ENCODE measurements at regions not wholly inside any gene's neighbourhood (a gene's known extent, or its start where the extent isn't known, plus 50 kb on each side); places are given as distances from the start of the nearest gene placed in this dataset.

- CTCF ChIA-PET, result no interaction called here
- in situ Hi-C loops (cut with HindIII; ENCODE audit: low pct_unique_long_range_greater_than_20kb, low sequenced_read_pairs), result no loop called here
Measured at GRCh38 chr17:79353016-79353415, 257.8 kb downstream of the RBFOX3 start.

GRCh38 chr17:79350533-79350932, 260.3 kb downstream of the RBFOX3 start:
- H3K27ac ChIP-seq (ENCODE audit: low read length), result no peak overlapping the region
- POLR2A ChIA-PET, result no interaction called here
- no TSS peak for BruUV-seq (replicated peaks)
- DNase-seq (ENCODE audit: low read depth, low spot score), result no peak
- H3K36me3 ChIP-seq (ENCODE audit: control insufficient read depth, insufficient read depth, low read length), result no peaks in the 10 kb centered on the region
- no peak for TF ChIP-seq SIN3A (IDR thresholded peaks at IDR 0.05; ENCODE audit: borderline replicate concordance, insufficient read depth, low read depth, low read length)
- intact Hi-C loops (cut with micrococcal nuclease; ENCODE audit: unreplicated experiment) (no loop called here), in situ Hi-C loops (cut with HindIII; ENCODE audit: low pct_unique_long_range_greater_than_20kb, low sequenced_read_pairs) (no loop called here)
- H3K4me3 ChIP-seq (ENCODE audit: low read depth in 2 of 2, low read length in 2 of 2), result no peak overlapping the region
- no peaks in the 10 kb centered on the region for H3K4me1 ChIP-seq (ENCODE audit: control insufficient read depth, insufficient read depth, low read length)
- H3K9me3 ChIP-seq (ENCODE audit: control insufficient read depth, insufficient read depth, low read depth, low read length), result no peaks in the 10 kb centered on the region
- H3K27me3 ChIP-seq (ENCODE audit: control insufficient read depth, insufficient read depth, low read length), result peaks cover 72% of the 10 kb centered on the region
- no peak for ATAC-seq
- CTCF ChIA-PET, result no interaction called here

More at GRCh38 chr17:79353016-79353415, 257.8 kb downstream of the RBFOX3 start:
- Histone ChIP-seq H3K36me3 (ENCODE audit: control insufficient read depth, insufficient read depth, low read length) (no peaks in the 10 kb centered on the region), H3K27ac (ENCODE audit: low read length) (no peak overlapping the region), H3K4me3 (ENCODE audit: low read depth in 2 of 2, low read length in 2 of 2) (no peak overlapping the region), H3K9me3 (ENCODE audit: control insufficient read depth, insufficient read depth, low read depth, low read length) (no peaks in the 10 kb centered on the region), H3K4me1 (ENCODE audit: control insufficient read depth, insufficient read depth, low read length) (no peaks in the 10 kb centered on the region), H3K27me3 (ENCODE audit: control insufficient read depth, insufficient read depth, low read length) (peaks cover 58% of the 10 kb centered on the region)
- BruUV-seq (replicated peaks), result no TSS peak
- ATAC-seq (no peak), DNase-seq (ENCODE audit: low read depth, low spot score) (no peak)
- TF ChIP-seq SIN3A (IDR thresholded peaks at IDR 0.05; ENCODE audit: borderline replicate concordance, insufficient read depth, low read depth, low read length) (no peak), CTCF (IDR thresholded peaks at IDR 0.05) (no peak), TCF7L2 (IDR thresholded peaks at IDR 0.05; ENCODE audit: low read depth, low read length) (no peak), REST (IDR thresholded peaks at IDR 0.05; ENCODE audit: insufficient read depth in 1 of 2, low read depth in 2 of 2, low read length in 1 of 2) (no peak), POLR2AphosphoS5 (IDR thresholded peaks at IDR 0.05; ENCODE audit: low read depth, low read length) (no peak)
- POLR2A ChIA-PET, result no interaction called here
- intact Hi-C loops (cut with micrococcal nuclease; ENCODE audit: unreplicated experiment), result no loop called here

- H3K36me3 ChIP-seq (ENCODE audit: control insufficient read depth, insufficient read depth, low read length), result no peaks in the 10 kb centered on the region
- no peaks in the 10 kb centered on the region for H3K4me1 ChIP-seq (ENCODE audit: control insufficient read depth, insufficient read depth, low read length)
- H3K27me3 ChIP-seq (ENCODE audit: control insufficient read depth, insufficient read depth, low read length), result peaks cover 78% of the 10 kb centered on the region
- in situ Hi-C loops (cut with HindIII; ENCODE audit: low pct_unique_long_range_greater_than_20kb, low sequenced_read_pairs), result no loop called here
- TF ChIP-seq CTCF (IDR thresholded peaks at IDR 0.05) (no peak), REST (IDR thresholded peaks at IDR 0.05; ENCODE audit: insufficient read depth in 1 of 2, low read depth in 2 of 2, low read length in 1 of 2) (no peak), POLR2AphosphoS5 (IDR thresholded peaks at IDR 0.05; ENCODE audit: low read depth, low read length) (no peak), SIN3A (IDR thresholded peaks at IDR 0.05; ENCODE audit: borderline replicate concordance, insufficient read depth, low read depth, low read length) (no peak)
- POLR2A ChIA-PET, result no interaction called here
- no peaks in the 10 kb centered on the region for H3K9me3 ChIP-seq (ENCODE audit: control insufficient read depth, insufficient read depth, low read depth, low read length)
- no peak overlapping the region for H3K27ac ChIP-seq (ENCODE audit: low read length)
- DNase-seq (ENCODE audit: low read depth, low spot score), result no peak
- no peak overlapping the region for H3K4me3 ChIP-seq (ENCODE audit: low read depth in 2 of 2, low read length in 2 of 2)
- CTCF ChIA-PET, result no interaction called here
- BruUV-seq (replicated peaks), result no TSS peak
- no peak for ATAC-seq
- intact Hi-C loops (cut with micrococcal nuclease; ENCODE audit: unreplicated experiment), result no loop called here
Measured at GRCh38 chr17:79349506-79350400, 261.1 kb downstream of the RBFOX3 start.
